ENCODE measurements at regions not wholly inside any gene's neighbourhood (a gene's known extent, or its start where the extent isn't known, plus 50 kb on each side); places are given as distances from the start of the nearest gene placed in this dataset.

- no peaks in the 10 kb centered on the region for H3K4me1 Mint-ChIP-seq
- no peak overlapping the region for H3K4me3 ChIP-seq (ENCODE audit: control extremely low read depth in 1 of 5, extremely low read depth in 1 of 5, insufficient read depth in 1 of 5, low read depth in 2 of 5, low read length in 4 of 5)
- no peaks in the 10 kb centered on the region for H3K27me3 ChIP-seq (replicated peaks in 1 of 4; ENCODE audit: control extremely low read depth in 1 of 4, control insufficient read depth in 3 of 4, insufficient read depth in 4 of 4, low read length in 3 of 4)
- no peak overlapping the region for H3K4me2 ChIP-seq (replicated peaks; ENCODE audit: low read depth, low read length, poor library complexity, severe bottlenecking)
- H3K4me1 ChIP-seq (ENCODE audit: control insufficient read depth in 2 of 2, insufficient read depth in 2 of 2, low read length in 2 of 2), result no peaks in the 10 kb centered on the region
- no peak overlapping the region for H3K9ac ChIP-seq (ENCODE audit: low read length)
- H3K79me2 ChIP-seq (ENCODE audit: control insufficient read depth, insufficient read depth, low read length), result no peaks in the 10 kb centered on the region
- H3K27ac Mint-ChIP-seq, result no peak overlapping the region
- POLR2A ChIA-PET, result no interaction called here
- no peak overlapping the region for H2AFZ ChIP-seq (ENCODE audit: insufficient read depth, low read depth, low read length, poor library complexity, severe bottlenecking)
- no peak overlapping the region for H3K4me3 Mint-ChIP-seq
- intact Hi-C loops (cut with micrococcal nuclease), result no loop called here
- H3K36me3 ChIP-seq (replicated peaks in 1 of 2; ENCODE audit: control extremely low read depth in 1 of 2, control insufficient read depth in 1 of 2, extremely low read depth in 1 of 2, insufficient read depth in 2 of 2, low read length in 1 of 2), result no peaks in the 10 kb centered on the region
- H3K27ac ChIP-seq (ENCODE audit: low read length in 2 of 2), result no peak overlapping the region
- H3K9me3 ChIP-seq (ENCODE audit: control extremely low read depth in 1 of 3, control insufficient read depth in 2 of 3, insufficient read depth in 1 of 3, low read length in 2 of 3), result no peaks in the 10 kb centered on the region
- CTCF ChIA-PET, result no interaction called here
- no peak for ATAC-seq (ENCODE audit: low read depth)
- H3K27me3 Mint-ChIP-seq, result no peaks in the 10 kb centered on the region
- TF ChIP-seq EZH2 (IDR thresholded peaks at IDR 0.05; ENCODE audit: borderline replicate concordance, insufficient read depth, low read depth, low read length, poor library complexity, severe bottlenecking), result no peak
- TF ChIP-seq, protein P1, sequence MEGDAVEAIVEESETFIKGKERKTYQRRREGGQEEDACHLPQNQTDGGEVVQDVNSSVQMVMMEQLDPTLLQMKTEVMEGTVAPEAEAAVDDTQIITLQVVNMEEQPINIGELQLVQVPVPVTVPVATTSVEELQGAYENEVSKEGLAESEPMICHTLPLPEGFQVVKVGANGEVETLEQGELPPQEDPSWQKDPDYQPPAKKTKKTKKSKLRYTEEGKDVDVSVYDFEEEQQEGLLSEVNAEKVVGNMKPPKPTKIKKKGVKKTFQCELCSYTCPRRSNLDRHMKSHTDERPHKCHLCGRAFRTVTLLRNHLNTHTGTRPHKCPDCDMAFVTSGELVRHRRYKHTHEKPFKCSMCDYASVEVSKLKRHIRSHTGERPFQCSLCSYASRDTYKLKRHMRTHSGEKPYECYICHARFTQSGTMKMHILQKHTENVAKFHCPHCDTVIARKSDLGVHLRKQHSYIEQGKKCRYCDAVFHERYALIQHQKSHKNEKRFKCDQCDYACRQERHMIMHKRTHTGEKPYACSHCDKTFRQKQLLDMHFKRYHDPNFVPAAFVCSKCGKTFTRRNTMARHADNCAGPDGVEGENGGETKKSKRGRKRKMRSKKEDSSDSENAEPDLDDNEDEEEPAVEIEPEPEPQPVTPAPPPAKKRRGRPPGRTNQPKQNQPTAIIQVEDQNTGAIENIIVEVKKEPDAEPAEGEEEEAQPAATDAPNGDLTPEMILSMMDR (IDR thresholded peaks at IDR 0.05), result no peak
- no peak for DNase-seq
- no peaks in the 10 kb centered on the region for H4K20me1 ChIP-seq (ENCODE audit: control insufficient read depth, insufficient read depth, low read length, poor library complexity, severe bottlenecking)
- no peaks in the 10 kb centered on the region for H3K9me3 Mint-ChIP-seq (ENCODE audit: insufficient read depth)
- 81% methylated on average over 2 of the region's 2 CpGs for WGBS (ENCODE audit: insufficient coverage)
Observed at GRCh38 chr6:145415616-145416015, 319.7 kb downstream of the EPM2A start.

DNA sequence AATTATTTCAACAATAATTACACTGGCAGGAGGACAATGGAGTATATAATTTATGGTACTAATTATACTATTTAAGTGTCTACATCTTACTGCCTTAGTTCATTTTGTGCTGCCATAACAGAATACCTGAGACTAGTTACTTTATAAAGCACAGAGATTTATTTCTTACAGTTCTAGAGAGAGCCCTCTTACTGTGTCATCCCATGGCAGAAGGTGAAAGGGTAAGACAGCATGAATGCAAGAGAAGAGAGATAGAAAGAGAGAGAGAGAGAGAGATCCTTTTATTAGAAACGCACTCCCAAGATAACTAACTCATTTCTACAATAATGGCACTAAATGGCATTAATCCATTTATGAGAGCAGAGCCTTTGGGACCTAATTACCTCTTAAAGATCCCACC, 314.7 kb downstream of the EPM2A start:
- H3K27ac ChIP-seq (ENCODE audit: low read length in 2 of 2), result no peak overlapping the region
- no peak overlapping the region for H3K4me2 ChIP-seq (replicated peaks; ENCODE audit: low read depth, low read length, poor library complexity, severe bottlenecking)
- Mint-ChIP-seq H3K4me3 (no peak overlapping the region), H3K27me3 (no peaks in the 10 kb centered on the region), H3K4me1 (no peaks in the 10 kb centered on the region), H3K27ac (no peak overlapping the region), H3K9me3 (ENCODE audit: insufficient read depth) (no peaks in the 10 kb centered on the region)
- H2AFZ ChIP-seq (ENCODE audit: insufficient read depth, low read depth, low read length, poor library complexity, severe bottlenecking), result no peak overlapping the region
- no peak for TF ChIP-seq EZH2 (IDR thresholded peaks at IDR 0.05; ENCODE audit: borderline replicate concordance, insufficient read depth, low read depth, low read length, poor library complexity, severe bottlenecking)
- TF ChIP-seq, protein P1 (IDR thresholded peaks at IDR 0.05), result no peak
- no peak overlapping the region for H3K4me3 ChIP-seq (ENCODE audit: control extremely low read depth in 1 of 5, extremely low read depth in 1 of 5, insufficient read depth in 1 of 5, low read depth in 2 of 5, low read length in 4 of 5)
- ATAC-seq (ENCODE audit: low read depth) (no peak), DNase-seq (no peak)
- no peaks in the 10 kb centered on the region for H4K20me1 ChIP-seq (ENCODE audit: control insufficient read depth, insufficient read depth, low read length, poor library complexity, severe bottlenecking)
- ChIA-PET CTCF (no interaction called here), POLR2A (no interaction called here)
- no peaks in the 10 kb centered on the region for H3K36me3 ChIP-seq (replicated peaks in 1 of 2; ENCODE audit: control extremely low read depth in 1 of 2, control insufficient read depth in 1 of 2, extremely low read depth in 1 of 2, insufficient read depth in 2 of 2, low read length in 1 of 2)
- H3K4me1 ChIP-seq (ENCODE audit: control insufficient read depth in 2 of 2, insufficient read depth in 2 of 2, low read length in 2 of 2), result no peaks in the 10 kb centered on the region
- no CpG with 5 or more reads among the region's 1 CpG for WGBS (ENCODE audit: insufficient coverage)
- no peaks in the 10 kb centered on the region for H3K27me3 ChIP-seq (replicated peaks in 1 of 4; ENCODE audit: control extremely low read depth in 1 of 4, control insufficient read depth in 3 of 4, insufficient read depth in 4 of 4, low read length in 3 of 4)
- no peaks in the 10 kb centered on the region for H3K79me2 ChIP-seq (ENCODE audit: control insufficient read depth, insufficient read depth, low read length)
- H3K9me3 ChIP-seq (ENCODE audit: control extremely low read depth in 1 of 3, control insufficient read depth in 2 of 3, insufficient read depth in 1 of 3, low read length in 2 of 3), result no peaks in the 10 kb centered on the region
- H3K9ac ChIP-seq (ENCODE audit: low read length), result no peak overlapping the region
- intact Hi-C loops (cut with micrococcal nuclease), result no loop called here
